ENCODE measurements at regions not wholly inside any gene's neighbourhood (a gene's known extent, or its start where the extent isn't known, plus 50 kb on each side); places are given as distances from the start of the nearest gene placed in this dataset. TPM values are rescaled to one million over a fixed set of nuclear protein-coding genes. Genes with fewer than 3 reads are reported as not detected.

DNA sequence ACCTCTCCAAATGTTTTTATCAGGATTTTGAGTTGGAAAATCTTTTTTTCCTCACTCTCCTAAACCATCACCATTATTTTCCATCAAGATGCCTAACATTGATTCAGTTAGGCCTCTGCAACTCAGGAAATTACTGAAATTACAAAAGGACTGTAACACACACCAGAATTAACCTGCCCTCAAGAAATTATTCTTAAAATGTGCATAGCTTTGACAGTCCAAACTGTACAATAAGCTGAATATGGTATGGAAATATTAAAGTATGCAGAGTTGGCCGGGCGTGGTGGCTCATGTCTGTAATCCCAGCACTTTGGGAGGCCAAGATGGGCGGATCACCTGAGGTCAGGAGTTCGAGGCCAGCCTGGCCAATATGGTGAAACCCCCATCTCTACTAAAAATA is 50.2 kb upstream of the PHLPP1 start:
- TF ChIP-seq CTCF (IDR thresholded peaks at IDR 0.05; ENCODE audit: control extremely low read depth, extremely low read depth), result no peak
- Histone ChIP-seq H3K36me3 (ENCODE audit: control insufficient read depth in 4 of 4, insufficient read depth in 4 of 4, low read length in 4 of 4) (no peaks in the 10 kb centered on the region), H3K4me1 (ENCODE audit: control insufficient read depth in 5 of 5, insufficient read depth in 5 of 5, low read length in 5 of 5) (no peaks in the 10 kb centered on the region), H3K27me3 (ENCODE audit: control insufficient read depth in 3 of 3, insufficient read depth in 3 of 3, low read length in 2 of 3) (no peaks in the 10 kb centered on the region), H3K27ac (ENCODE audit: low read depth in 1 of 2, low read length in 1 of 2) (no peak overlapping the region), H3K4me3 (no peak overlapping the region), H3K9me3 (ENCODE audit: control insufficient read depth in 4 of 4, insufficient read depth in 3 of 4, low read length in 3 of 4) (no peaks in the 10 kb centered on the region), H3K9ac (ENCODE audit: insufficient read depth in 1 of 2, low read length in 2 of 2) (no peak overlapping the region)
- WGBS, 2 donors, result 93 to 97% methylated on average over 4 of the region's 4 CpGs
- ATAC-seq (ENCODE audit: insufficient read depth, low FRiP score) (no peak), DNase-seq (no peak)

Small RNAs in the stretch of these regions (small RNA-seq; reads per million reads assigned to genes)
- not detected for gene RN7SL705P (ENCODE audit: low replicate concordance)

Data from lung (tissue), 12 donors.